Stimulated activated naive CD8-positive, alpha-beta T cell treated with anti-CD3 and anti-CD28 coated beads, Interleukin-15, amount 100 ng/mL, for 72 hours (primary cell): ENCODE measurements at regions not wholly inside any gene's neighbourhood (a gene's known extent, or its start where the extent isn't known, plus 50 kb on each side); places are given as distances from the start of the nearest gene placed in this dataset.
"Not testable (repeated sequence)": the region's sequence is repeated elsewhere in the genome, so short reads cannot be mapped to it uniquely, and the experiment has no call there.

Source experiments
- ATAC-seq: fragments of 150-1000 bp; cut with Tn5 transposase; 2 replicates; pipeline ENCODE4 v1.10.0; 2021; ENCODE audit warnings: mild to moderate bottlenecking, moderate library complexity
- DNase-seq, 2 donors: peaks; one replicate each; pipeline ENCODE4 v3.0.0; 2021 to 2022
- H3K27ac Mint-ChIP-seq, 2 donors: one replicate each; pipeline ENCODE4 v1.8.0; 2022; ENCODE audit warnings: mild to moderate bottlenecking in 2 of 2, mixed read lengths in 2 of 2, moderate library complexity in 2 of 2
- H3K27me3 Mint-ChIP-seq: one replicate; pipeline ENCODE4 v1.8.0; 2022; ENCODE audit warnings: mixed read lengths
- H3K4me1 Mint-ChIP-seq: one replicate; pipeline ENCODE4 v1.8.0; 2022; ENCODE audit warnings: mild to moderate bottlenecking, mixed read lengths
- H3K4me3 Mint-ChIP-seq, 2 donors: one replicate each; pipeline ENCODE4 v1.8.0; 2022; ENCODE audit warnings: mild to moderate bottlenecking in 2 of 2, mixed read lengths in 2 of 2, moderate library complexity in 1 of 2
- H3K9me3 Mint-ChIP-seq, 2 donors: one replicate each; pipeline ENCODE4 v1.8.0; 2022; ENCODE audit warnings: mixed read lengths in 2 of 2

DNA sequence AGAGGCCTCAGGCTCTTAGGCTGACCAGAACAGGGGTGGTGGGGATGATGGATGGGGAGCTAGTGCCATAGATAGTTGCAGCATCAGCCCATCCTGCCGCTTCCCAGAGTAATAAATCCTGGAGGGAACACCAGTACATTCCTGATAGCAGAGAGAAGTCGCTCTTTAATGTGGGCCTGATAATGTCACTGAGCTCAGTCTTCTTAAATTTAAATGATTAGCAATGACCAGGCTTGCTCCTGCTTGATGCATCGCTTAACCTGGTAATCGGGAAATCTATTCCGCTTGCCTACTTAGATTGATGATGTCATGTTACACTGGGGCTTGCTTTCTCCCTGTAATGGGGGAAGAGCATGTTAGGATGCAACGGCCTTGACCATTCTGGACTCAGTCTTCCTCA is 218.6 kb upstream of the PLXNA2 start:
- H3K27ac Mint-ChIP-seq: no peak overlapping the region
- H3K27me3 Mint-ChIP-seq: peaks cover 12% of the 10 kb centered on the region
- no peaks in the 10 kb centered on the region for H3K4me1 Mint-ChIP-seq
- DNase-seq: no peak
- no peak for ATAC-seq
- no peaks in the 10 kb centered on the region for H3K9me3 Mint-ChIP-seq
- no peak overlapping the region for H3K4me3 Mint-ChIP-seq

DNA sequence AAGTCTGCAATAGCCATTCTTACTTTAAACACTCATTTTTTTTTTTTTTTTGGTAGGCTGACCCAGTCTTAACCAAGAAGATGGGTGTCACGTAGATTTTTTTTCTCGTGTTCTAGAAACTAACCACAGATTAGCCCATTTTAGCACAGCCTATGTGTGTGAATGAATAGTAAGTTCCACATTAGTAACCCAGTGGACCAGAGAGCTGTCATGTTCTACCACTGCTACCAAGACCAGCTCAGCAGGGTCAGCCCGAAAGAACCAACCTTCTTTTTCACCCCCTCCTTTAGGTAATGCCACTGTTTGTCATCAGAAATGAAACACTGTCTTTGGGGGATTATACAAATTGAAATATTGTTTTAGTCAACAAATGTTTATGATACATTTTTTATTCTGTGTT is 221.1 kb upstream of the PLXNA2 start:
- no peaks in the 10 kb centered on the region for H3K9me3 Mint-ChIP-seq

DNA sequence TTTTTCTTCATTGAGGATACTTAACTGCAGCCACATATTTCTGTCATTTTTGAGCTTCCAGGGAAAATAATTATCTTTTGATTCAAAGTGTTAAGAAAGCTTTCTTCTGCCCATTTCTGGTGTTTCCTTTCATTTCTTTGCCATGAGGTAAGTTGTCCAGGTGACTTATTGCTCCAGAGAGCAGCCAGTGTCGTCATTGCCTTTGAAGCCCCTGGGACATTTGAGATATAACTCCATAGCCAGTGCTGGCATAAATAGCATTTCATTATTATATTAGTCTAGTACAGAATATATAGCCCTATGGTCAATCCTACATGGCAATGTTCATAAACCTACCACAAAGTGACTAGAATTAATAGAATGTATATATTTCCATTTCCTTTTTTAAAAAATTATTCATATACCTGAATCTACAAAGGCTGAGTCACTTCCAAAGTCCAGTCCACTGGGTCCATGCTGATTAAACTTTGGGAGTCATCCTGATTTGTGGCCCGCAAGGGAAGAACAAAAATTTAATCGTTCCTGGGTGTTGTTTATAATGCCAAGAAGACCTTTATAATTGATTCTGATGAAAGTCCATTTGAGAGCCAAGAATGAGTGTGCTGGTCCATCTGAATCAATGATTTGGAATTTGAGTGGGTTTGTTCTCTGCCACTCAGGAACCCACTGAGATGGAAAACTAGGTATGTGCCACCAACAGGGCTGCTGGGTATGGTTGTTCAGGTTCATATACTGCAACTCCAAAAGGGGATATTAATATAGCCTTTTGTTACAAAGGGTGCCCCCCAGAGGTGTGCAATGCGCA is 221.8 kb upstream of the PLXNA2 start:
- Mint-ChIP-seq H3K4me3 (no peak overlapping the region), H3K4me1 (no peaks in the 10 kb centered on the region), H3K9me3 (no peaks in the 10 kb centered on the region), H3K27me3 (peaks cover 25% of the 10 kb centered on the region), H3K27ac (no peak overlapping the region)
- ATAC-seq: no peak
- no peak for DNase-seq

More for the DNA sequence above, 221.1 kb upstream of the PLXNA2 start:
- Mint-ChIP-seq H3K4me1 (no peaks in the 10 kb centered on the region), H3K4me3 (no peak overlapping the region), H3K27me3 (peaks cover 22% of the 10 kb centered on the region), H3K27ac (no peak overlapping the region)
- ATAC-seq (no peak), DNase-seq (no peak)

DNA sequence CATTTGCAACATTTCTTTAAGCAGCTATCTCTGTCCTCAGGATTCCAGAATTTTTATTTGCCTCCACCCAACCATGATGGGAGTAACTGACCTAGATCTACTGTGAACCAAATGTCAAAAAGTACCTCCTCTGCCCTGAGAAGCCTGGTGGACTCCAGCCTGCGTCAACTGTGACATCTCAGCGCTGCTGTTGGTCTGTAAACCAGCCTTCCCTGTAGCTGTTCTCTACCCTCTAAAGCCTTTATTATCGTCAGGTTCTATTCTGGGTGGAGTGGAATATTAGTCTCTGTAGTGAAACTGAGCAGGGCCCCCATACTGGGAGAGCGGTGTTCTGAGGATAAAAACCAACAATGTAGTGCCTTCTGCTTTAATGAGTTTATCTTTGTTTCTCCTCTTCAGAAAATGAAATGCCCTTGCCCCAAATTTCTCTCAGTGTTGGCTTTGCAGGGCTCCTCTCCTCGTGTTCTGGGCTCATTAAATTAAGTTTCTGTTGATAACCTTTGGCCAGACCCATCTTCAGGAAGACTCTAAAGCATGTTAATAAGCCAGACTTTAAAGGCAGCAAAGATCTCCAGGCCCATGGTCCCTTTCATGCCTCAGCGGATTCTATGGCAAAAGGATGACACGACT is 223.1 kb upstream of the PLXNA2 start:
- Mint-ChIP-seq H3K27me3 (peaks cover 25% of the 10 kb centered on the region), H3K4me3 (no peak overlapping the region), H3K4me1 (no peaks in the 10 kb centered on the region), H3K27ac (no peak overlapping the region), H3K9me3 (no peaks in the 10 kb centered on the region)
- ATAC-seq (no peak), DNase-seq (no peak)

DNA sequence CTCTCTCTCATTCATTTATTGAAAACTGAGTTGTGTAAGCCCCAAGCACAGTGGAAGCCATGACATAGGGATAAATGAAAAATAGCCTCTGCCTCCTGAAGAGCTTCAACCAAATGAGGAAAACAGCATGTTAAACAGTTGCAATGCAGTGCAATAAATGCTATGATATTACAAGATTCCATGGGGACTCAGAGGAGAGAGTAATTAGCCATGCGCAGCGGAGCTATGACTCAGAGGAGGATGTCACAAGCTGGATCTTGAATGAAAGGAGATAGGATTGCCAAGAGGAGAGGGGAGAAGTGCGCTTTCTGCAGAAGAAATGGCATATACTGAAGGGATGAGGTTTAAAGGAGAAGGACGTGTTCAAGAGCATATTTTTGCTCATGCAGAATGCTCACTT is 231.3 kb upstream of the PLXNA2 start:
- no peaks in the 10 kb centered on the region for H3K9me3 Mint-ChIP-seq
- no peak for ATAC-seq
- H3K27me3 Mint-ChIP-seq: peaks cover 31% of the 10 kb centered on the region
- H3K4me1 Mint-ChIP-seq: no peaks in the 10 kb centered on the region
- H3K27ac Mint-ChIP-seq: no peak overlapping the region
- DNase-seq: no peak
- no peak overlapping the region for H3K4me3 Mint-ChIP-seq

DNA sequence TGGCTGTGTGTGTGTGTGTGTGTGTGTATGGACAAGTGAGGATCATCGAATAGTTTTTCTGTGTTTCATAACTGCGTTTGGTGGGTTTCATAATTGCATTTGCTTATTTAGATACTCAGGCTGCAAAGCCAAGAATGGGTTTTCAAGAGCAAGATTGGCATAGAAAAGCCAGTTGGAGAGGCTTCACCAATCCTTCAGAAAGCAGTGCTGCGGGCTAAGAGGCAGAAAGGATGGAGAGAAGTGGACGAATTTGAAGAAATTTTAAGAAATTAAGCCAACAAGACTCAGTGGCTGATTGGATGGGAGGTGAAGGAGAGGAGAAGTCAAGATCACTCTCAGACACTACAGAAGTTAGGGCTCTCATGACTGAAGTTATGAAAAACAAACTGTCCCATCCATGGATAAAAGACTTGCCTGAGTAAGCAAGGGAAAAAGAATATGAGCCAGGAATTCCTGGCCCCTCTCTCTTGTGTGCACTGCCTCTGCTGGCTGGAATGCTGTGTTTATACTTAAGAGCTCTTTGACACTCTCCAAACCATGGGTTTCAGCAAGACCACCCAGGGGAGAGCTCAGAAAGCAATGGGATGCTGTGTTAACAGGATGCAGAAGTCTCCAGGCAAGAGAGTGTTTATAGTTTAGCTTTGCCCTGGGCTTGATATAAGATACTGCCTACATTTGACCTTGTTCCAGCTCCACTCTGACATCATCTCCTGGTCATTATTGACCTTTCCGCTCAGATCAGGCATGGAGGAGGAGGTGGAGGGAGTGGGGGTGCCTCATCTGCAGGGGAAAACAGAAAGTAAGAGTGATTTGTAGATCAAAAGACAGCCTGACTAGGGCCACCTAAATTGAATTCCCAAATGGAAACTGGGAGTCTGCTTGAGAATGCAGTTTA is 232.0 kb upstream of the PLXNA2 start:
- no peak for ATAC-seq
- no peak for DNase-seq
- Mint-ChIP-seq H3K27ac (no peak overlapping the region), H3K4me1 (no peaks in the 10 kb centered on the region), H3K4me3 (no peak overlapping the region), H3K9me3 (no peaks in the 10 kb centered on the region), H3K27me3 (peaks cover 29% of the 10 kb centered on the region)

DNA sequence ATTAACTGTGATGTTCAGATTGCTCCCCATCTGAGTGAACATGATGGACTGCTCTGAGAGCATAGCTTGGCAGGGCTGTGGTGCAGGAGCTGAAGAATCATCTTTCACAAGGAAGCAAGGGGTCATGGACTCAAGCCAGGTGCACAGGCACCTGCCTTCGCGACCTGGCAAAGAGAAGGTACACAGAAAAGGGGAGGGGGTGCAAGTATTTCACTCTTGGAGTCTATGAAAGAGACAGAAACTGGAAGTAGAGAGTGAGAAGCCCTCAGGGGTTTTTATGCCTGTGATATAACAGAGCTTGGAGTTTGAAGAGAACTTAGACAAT is 232.6 kb upstream of the PLXNA2 start:
- no peaks in the 10 kb centered on the region for H3K4me1 Mint-ChIP-seq

DNA sequence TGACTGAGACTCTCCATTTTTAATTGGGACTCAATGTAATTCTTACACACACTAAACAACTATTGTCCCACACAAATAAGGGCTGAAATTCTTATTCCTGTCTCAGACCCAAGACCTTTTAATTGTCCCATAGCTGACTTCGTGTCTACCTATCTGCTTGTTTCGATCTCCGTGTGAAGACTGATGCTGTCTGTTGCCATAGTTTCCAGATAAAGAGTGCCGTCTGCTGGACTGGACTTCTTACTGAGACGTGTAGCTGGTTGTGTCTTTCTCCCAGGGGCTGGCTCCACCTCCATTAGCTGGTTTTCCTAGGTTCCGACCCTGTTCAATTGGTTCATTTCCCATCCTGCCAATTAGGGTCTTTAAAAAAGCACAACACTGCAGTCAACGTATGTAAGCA is 235.3 kb upstream of the PLXNA2 start:
- no peak for ATAC-seq
- DNase-seq: no peak
- no peak overlapping the region for H3K27ac Mint-ChIP-seq
- no peaks in the 10 kb centered on the region for H3K4me1 Mint-ChIP-seq
- no peak overlapping the region for H3K4me3 Mint-ChIP-seq
- H3K27me3 Mint-ChIP-seq: peaks cover 18% of the 10 kb centered on the region
- no peaks in the 10 kb centered on the region for H3K9me3 Mint-ChIP-seq

More for the DNA sequence above, 232.6 kb upstream of the PLXNA2 start:
- DNase-seq: no peak
- H3K27me3 Mint-ChIP-seq: peaks cover 29% of the 10 kb centered on the region
- no peaks in the 10 kb centered on the region for H3K9me3 Mint-ChIP-seq
- H3K4me3 Mint-ChIP-seq: no peak overlapping the region
- ATAC-seq: no peak
- no peak overlapping the region for H3K27ac Mint-ChIP-seq

DNA sequence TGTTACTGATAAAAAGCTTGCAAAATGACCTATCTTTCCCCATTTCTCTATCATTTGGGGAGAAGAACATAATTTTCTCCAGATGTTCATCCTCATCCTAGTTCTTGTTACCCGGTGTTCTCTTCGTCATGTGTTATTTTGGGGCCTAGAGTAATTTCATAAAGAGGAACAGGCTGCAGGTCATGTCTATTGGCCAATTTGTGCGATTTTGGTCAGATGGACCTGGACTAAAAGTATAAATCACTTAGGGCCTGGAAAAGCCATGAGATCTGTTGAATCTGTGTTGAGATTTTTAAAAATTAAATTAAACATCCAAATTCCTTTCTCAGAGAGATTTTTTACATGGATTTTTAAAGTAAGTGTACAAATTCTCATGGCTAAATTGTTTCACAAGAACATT is 241.3 kb upstream of the PLXNA2 start:
- no peaks in the 10 kb centered on the region for H3K27me3 Mint-ChIP-seq
- H3K4me3 Mint-ChIP-seq: no peak overlapping the region
- no peaks in the 10 kb centered on the region for H3K9me3 Mint-ChIP-seq
- no peak overlapping the region for H3K27ac Mint-ChIP-seq
- no peak for DNase-seq
- no peaks in the 10 kb centered on the region for H3K4me1 Mint-ChIP-seq
- no peak for ATAC-seq

DNA sequence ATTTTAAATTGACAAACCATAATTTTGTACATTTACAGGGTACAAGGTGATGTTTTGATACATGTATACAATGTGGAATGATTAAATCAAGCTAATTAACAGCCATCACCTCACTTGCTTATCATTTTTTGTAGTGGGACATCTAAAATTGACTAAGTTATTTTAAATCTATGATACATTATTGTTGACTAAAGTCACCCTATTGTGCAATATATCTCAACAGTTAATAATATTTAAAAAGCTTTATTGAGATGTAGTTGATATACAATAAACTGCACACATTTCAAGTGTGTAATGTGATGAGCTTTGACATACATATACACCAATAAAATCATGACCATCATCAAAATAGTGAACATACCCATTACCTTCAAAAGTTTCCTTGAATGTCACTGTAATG is 242.5 kb upstream of the PLXNA2 start:
- no peaks in the 10 kb centered on the region for H3K4me1 Mint-ChIP-seq
- ATAC-seq (no peak), DNase-seq (no peak)
- H3K27ac Mint-ChIP-seq: no peak overlapping the region
- H3K9me3 Mint-ChIP-seq: no peaks in the 10 kb centered on the region
- no peaks in the 10 kb centered on the region for H3K27me3 Mint-ChIP-seq
- no peak overlapping the region for H3K4me3 Mint-ChIP-seq

DNA sequence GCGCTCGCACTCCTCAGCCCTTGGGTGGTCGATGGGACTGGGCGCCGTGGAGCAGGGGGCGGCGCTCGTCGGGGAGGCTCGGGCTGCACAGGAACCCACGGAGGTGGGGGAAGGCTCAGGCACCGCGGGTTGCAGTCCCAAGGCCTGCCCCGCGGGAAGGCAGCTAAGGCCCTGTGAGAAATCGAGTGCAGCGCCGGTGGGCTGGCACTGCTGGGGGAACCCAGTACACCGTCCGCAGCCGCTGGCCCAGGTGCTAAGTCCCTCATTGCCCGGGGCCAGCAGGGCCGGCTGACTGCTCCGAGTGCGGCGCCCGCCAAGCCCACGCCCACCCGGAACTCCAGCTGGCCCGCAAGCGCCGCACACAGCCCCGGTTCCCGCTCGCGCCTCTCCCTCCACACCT is 244.2 kb upstream of the PLXNA2 start:
- H3K4me3 Mint-ChIP-seq, ATAC-seq, H3K27me3 Mint-ChIP-seq, H3K27ac Mint-ChIP-seq, DNase-seq, H3K4me1 Mint-ChIP-seq, H3K9me3 Mint-ChIP-seq: not testable (repeated sequence)

DNA sequence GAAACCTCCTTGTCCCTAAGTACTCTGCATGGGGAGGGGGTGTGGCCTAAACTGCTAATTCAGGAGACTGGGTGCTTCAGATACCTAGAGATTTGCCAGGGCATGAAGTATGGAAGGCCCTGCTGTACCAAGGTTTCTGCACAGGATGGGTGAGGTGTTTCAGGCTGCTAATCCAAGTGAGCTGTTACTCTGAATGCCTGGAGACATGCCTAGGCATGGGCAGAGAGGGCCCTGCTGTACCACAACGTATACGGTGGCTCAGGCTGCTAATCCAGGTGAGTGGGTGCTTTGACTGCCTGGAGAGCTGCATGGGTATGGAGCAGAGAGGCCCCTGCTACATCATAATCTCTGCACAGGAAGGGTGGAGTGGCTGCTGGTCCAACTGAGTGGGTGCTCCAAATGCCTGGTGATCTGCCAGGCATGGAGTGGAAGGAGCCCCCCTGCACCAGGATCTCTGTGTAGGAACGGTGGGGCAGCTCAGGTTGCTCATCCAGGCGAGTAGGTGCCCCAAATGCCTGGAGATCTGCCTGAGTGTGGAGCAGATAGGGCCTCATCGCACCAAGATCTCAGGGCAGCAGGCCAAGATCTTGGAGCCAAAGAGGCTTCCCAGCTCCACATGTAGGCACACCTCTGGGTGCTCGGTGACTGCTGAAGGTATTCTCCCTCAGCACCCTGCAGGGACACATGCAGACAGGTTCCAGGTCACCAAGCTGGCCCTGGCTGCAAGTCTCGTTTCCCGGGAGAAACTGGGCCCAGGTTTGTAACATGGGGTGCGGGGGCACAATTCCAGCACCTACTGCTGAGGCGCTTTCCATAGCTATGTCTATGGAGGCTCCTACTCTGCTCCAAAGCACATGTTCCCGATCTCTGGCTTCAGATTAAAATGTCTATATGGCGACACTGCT is 252.5 kb upstream of the PLXNA2 start:
- DNase-seq (no peak), ATAC-seq (no peak)
- H3K27ac Mint-ChIP-seq: no peak overlapping the region
- no peak overlapping the region for H3K4me3 Mint-ChIP-seq
- no peaks in the 10 kb centered on the region for H3K9me3 Mint-ChIP-seq
- H3K27me3 Mint-ChIP-seq: peaks cover 38% of the 10 kb centered on the region
- H3K4me1 Mint-ChIP-seq: no peaks in the 10 kb centered on the region

DNA sequence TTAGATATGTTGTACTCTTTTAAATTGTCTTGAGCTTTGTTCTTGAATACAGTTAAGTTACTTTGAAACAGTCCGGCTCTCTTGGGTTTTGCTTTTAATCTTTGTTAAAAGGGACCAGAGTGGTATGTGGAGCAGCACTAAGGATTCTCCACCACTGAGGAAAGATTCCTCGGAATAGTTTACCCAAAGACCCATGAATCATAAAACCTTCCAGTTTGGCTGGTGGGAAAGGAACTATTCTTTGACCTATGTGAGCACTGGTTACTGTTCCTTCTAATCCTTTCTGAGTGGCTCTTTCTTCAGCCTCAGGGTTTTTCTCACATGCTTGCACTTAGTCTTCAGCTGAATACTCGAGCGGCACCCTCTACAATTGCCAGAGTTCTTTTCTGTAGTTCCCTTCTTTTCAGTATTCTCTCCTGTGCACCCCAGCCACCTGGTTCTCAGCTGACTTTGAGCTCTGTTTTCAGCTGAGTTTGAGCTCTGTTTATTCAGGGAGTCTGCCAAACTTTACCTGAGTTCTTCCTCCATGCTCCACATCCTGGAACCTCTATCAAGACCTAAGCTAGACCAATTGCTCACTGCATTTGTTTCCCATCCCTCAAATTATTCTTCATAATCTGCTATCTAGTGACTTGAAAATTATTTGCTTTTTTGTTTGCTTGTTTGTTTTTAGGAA is 253.8 kb upstream of the PLXNA2 start:
- Mint-ChIP-seq H3K27ac (no peak overlapping the region), H3K4me1 (no peaks in the 10 kb centered on the region)
- no peak for DNase-seq

DNA sequence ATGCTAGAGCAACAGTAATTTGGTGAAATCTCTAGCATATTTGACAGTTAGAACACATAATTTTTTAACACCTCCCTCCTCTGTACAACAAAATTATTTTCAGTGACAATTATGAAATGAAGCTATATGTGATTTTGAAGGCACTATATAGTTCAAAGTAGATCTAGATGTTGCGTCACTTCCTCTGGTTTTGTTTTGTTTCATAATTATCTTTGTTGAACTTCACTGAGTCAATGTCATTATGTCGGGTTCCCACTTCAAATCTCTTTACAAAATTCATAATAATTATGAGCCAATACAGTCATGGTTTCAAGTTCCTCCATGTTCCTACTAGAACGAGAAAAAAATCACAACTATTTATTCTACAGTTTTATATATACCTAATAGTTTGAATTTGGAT is 254.8 kb upstream of the PLXNA2 start:
- no peak for ATAC-seq
- DNase-seq: no peak
- peaks cover 40% of the 10 kb centered on the region for H3K27me3 Mint-ChIP-seq
- no peaks in the 10 kb centered on the region for H3K4me1 Mint-ChIP-seq
- no peak overlapping the region for H3K27ac Mint-ChIP-seq
- H3K4me3 Mint-ChIP-seq: no peak overlapping the region
- no peaks in the 10 kb centered on the region for H3K9me3 Mint-ChIP-seq

More for the DNA sequence above, 253.8 kb upstream of the PLXNA2 start:
- H3K27me3 Mint-ChIP-seq: peaks cover 45% of the 10 kb centered on the region
- H3K9me3 Mint-ChIP-seq: no peaks in the 10 kb centered on the region
- H3K4me3 Mint-ChIP-seq: no peak overlapping the region
- no peak for ATAC-seq

DNA sequence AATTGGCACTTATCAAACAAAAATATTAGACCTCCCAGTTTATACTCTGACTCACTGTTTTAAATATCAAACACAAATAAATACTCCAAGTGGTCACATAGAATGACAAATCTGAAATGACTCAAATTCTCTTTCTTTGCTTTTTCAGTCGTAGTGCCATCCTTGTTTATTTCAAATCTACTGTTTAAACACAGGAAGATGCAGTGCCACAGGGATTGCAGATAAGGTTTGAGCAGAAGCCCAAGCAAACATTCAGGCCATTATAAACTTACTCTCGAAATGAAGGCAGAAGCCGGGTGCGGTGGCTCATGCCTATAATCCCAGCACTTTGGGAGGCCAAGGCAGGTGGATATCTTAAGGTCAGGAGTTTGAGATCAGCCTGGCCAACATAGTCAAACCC is 255.4 kb upstream of the PLXNA2 start:
- Mint-ChIP-seq H3K4me3 (no peak overlapping the region), H3K9me3 (no peaks in the 10 kb centered on the region), H3K4me1 (no peaks in the 10 kb centered on the region), H3K27ac (peak overlapping the region in 1 of 2 donors; percentile 42), H3K27me3 (peaks cover 34% of the 10 kb centered on the region)
- no peak for DNase-seq
- ATAC-seq: no peak
